Stomach (tissue), 4 donors: ENCODE measurements at regions not wholly inside any gene's neighbourhood (a gene's known extent, or its start where the extent isn't known, plus 50 kb on each side); places are given as distances from the start of the nearest gene placed in this dataset.

Experiments used
- CTCF ChIP-seq, 7 experiments: fragments of 450-650 bp in 4 of 7; fragments of 200-600 bp in 3 of 7; sonication (generic) in 3 of 7; IDR thresholded peaks; one replicate each; pipeline ENCODE4 v1.5.1; 2016 to 2019; ENCODE audit warnings: antibody characterized with exemption in 7 of 7, control low read depth in 2 of 7, mild to moderate bottlenecking in 1 of 7
- EP300 ChIP-seq: sonication (generic); formaldehyde crosslinking; IDR thresholded peaks from one replicate; pipeline ENCODE4 v1.6.1; 2017; ENCODE audit warnings: antibody characterized with exemption
- POLR2A ChIP-seq, 4 donors: fragments of 450-650 bp; IDR thresholded peaks; one replicate each; pipeline ENCODE4 v1.6.1; 2016; ENCODE audit warnings: antibody characterized with exemption in 4 of 4, control low read depth in 2 of 4, mild to moderate bottlenecking in 1 of 4, moderate library complexity in 1 of 4
- POLR2AphosphoS5 ChIP-seq, 3 donors: sonication (generic); formaldehyde crosslinking; IDR thresholded peaks; one replicate each; pipeline ENCODE4 v1.6.1; 2016; ENCODE audit warnings: antibody characterized with exemption in 3 of 3

GRCh38 chr3:109683746-109684145, 346.4 kb upstream of the DPPA4 start:
- TF ChIP-seq CTCF (IDR thresholded peaks at IDR 0.05) = no peak
- no peak for TF ChIP-seq POLR2A (IDR thresholded peaks at IDR 0.05)
- no peak for TF ChIP-seq EP300
- no peak for TF ChIP-seq POLR2AphosphoS5 (IDR thresholded peaks at IDR 0.05)
